Vagina (tissue), 2 donors: ENCODE measurements at regions not wholly inside any gene's neighbourhood (a gene's known extent, or its start where the extent isn't known, plus 50 kb on each side); places are given as distances from the start of the nearest gene placed in this dataset.
"Not testable (repeated sequence)": the region's sequence is repeated elsewhere in the genome, so short reads cannot be mapped to it uniquely, and the experiment has no call there.

Experiments used
- DNase-seq, 2 donors: peaks; one replicate each; pipeline ENCODE4 v3.0.0-alpha.2; 2017; ENCODE audit errors: extremely low spot score in 2 of 2
- H3K27ac ChIP-seq: fragments of 200-600 bp; sonication (generic); one replicate; pipeline ENCODE4 v1.5.1; 2019
- H3K27me3 ChIP-seq: fragments of 200-600 bp; sonication (generic); one replicate; pipeline ENCODE4 v1.5.1; 2019
- H3K36me3 ChIP-seq, 2 donors: fragments of 200-600 bp; sonication (generic); one replicate each; pipeline ENCODE4 v1.5.1; 2017 to 2019
- H3K4me1 ChIP-seq: fragments of 200-600 bp; sonication (generic); one replicate; pipeline ENCODE4 v1.5.1; 2019
- H3K4me3 ChIP-seq, 2 donors: fragments of 200-600 bp; sonication (generic); 1 replicate in 1 of 2; 2 replicates in 1 of 2; pipeline ENCODE4 v1.5.1; 2016 to 2019
- H3K9me3 ChIP-seq: fragments of 200-600 bp; sonication (generic); one replicate; pipeline ENCODE4 v1.5.1; 2019
- POLR2A ChIP-seq, 2 donors: fragments of 450-650 bp; IDR thresholded peaks; one replicate each; pipeline ENCODE4 v1.6.1; 2017; ENCODE audit warnings: antibody characterized with exemption in 2 of 2, mild to moderate bottlenecking in 2 of 2, moderate library complexity in 2 of 2
- POLR2AphosphoS5 ChIP-seq, 2 donors: sonication (generic); formaldehyde crosslinking; IDR thresholded peaks; one replicate each; pipeline ENCODE4 v1.9.0; 2017; ENCODE audit warnings: antibody characterized with exemption in 2 of 2, mild to moderate bottlenecking in 2 of 2, low read depth in 1 of 2; ENCODE audit not compliant: insufficient read depth in 1 of 2
- intact Hi-C: fragments of 100-400 bp; cut with DNase I; formaldehyde crosslinking; loops from one replicate; pipeline ENCODE4 v1.15.1; 2023
- TF ChIP-seq, protein P1 (sequence below), 3 experiments: fragments of 450-650 bp in 2 of 3; fragments of 200-600 bp in 1 of 3; sonication (generic) in 1 of 3; IDR thresholded peaks; one replicate each; pipeline ENCODE4 v1.5.1; 2017 to 2019; ENCODE audit warnings: antibody characterized with exemption in 3 of 3, mild to moderate bottlenecking in 2 of 3, moderate library complexity in 2 of 3

DNA sequence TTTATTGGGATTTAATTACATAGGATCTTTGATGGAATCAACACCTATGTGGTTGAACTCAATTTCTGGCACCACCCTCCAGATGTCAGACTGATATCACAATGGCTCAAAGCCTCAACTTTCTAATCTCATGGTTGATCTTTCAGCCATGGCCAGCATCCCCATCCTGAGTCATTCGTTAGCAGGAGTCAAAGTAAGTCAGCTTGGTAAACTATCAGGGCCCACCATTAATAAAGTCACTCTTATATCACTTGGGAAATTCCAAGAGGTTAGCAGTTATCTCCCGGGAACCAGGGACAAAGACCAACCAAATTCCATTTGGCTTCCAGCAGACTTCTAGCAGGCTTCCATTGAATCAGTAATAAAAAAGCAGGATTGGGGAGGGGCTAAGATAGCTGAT lies 50.7 kb upstream of the TNFSF4 start:
- H3K9me3 ChIP-seq = no peaks in the 10 kb centered on the region
- intact Hi-C loops = no loop called here
- DNase-seq = no peak
- H3K36me3 ChIP-seq = no peaks in the 10 kb centered on the region
- no peak overlapping the region for H3K4me3 ChIP-seq
- no peak overlapping the region for H3K27ac ChIP-seq
- no peaks in the 10 kb centered on the region for H3K4me1 ChIP-seq
- no peaks in the 10 kb centered on the region for H3K27me3 ChIP-seq
- TF ChIP-seq POLR2AphosphoS5 (IDR thresholded peaks at IDR 0.05; ENCODE audit: insufficient read depth in 1 of 2, low read depth in 1 of 2) (no peak), POLR2A (IDR thresholded peaks at IDR 0.05) (no peak)
- TF ChIP-seq, protein P1, sequence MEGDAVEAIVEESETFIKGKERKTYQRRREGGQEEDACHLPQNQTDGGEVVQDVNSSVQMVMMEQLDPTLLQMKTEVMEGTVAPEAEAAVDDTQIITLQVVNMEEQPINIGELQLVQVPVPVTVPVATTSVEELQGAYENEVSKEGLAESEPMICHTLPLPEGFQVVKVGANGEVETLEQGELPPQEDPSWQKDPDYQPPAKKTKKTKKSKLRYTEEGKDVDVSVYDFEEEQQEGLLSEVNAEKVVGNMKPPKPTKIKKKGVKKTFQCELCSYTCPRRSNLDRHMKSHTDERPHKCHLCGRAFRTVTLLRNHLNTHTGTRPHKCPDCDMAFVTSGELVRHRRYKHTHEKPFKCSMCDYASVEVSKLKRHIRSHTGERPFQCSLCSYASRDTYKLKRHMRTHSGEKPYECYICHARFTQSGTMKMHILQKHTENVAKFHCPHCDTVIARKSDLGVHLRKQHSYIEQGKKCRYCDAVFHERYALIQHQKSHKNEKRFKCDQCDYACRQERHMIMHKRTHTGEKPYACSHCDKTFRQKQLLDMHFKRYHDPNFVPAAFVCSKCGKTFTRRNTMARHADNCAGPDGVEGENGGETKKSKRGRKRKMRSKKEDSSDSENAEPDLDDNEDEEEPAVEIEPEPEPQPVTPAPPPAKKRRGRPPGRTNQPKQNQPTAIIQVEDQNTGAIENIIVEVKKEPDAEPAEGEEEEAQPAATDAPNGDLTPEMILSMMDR (IDR thresholded peaks at IDR 0.05) = no peak

DNA sequence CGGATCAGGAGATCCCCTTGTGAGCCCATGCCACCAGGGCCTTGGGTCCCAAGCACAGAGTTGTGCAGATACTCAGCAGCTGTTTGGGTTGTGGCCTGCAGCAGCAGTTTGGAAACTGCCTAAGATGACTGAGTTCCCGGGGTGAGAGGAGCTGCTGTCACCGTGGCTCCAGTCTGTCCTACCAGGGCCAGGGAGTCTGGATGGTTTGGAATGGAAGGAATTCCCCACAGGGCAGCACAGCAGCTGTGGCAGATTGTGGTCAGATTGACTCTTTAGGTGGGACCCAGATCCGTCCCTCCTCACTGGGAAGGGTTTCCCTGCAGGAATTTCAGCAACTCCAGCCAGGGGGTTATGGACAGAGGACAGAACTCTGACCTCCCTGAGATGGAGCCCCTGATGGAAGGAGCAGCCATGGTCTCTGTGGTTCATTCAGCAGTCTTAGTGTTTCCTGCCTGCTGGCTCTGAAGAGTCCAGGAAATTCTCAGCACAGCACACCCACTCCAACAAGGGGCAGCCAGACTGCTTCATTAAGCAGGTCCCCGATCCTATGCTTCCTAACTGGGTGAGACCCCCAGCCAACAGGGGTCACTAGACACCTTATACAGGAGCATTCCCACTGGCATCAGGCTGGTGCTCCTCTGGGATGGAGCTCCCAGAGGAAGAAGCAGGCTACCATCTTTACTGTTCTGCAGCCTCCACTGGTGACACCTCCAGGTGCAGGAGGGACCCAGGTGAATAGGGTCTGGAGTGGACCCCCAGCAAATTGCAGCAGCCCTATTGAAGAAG lies 51.5 kb upstream of the TNFSF4 start:
- intact Hi-C loops = no loop called here

DNA sequence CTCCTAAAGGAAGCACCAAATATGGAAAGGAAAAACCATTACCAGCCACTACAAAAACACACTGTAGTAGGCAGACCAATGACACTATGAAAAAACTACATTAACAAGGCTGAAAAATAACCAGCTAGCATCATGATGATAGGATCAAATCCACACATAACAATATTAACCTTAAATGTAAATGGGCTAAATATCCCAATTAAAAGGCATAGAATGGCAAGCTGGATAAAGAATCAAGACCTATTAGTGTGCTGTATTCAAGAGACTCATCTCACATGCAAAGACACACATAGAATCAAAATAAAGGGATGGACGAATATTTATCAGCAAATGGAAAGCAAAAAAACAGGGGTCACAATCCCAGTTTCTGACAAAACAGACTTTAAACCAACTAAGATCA lies 53.2 kb upstream of the TNFSF4 start:
- DNase-seq, H3K4me1 ChIP-seq, H3K36me3 ChIP-seq, H3K4me3 ChIP-seq, H3K9me3 ChIP-seq, H3K27ac ChIP-seq, intact Hi-C loops, H3K27me3 ChIP-seq: not testable (repeated sequence)

More for the DNA sequence above, 51.5 kb upstream of the TNFSF4 start:
- H3K4me1 ChIP-seq = no peaks in the 10 kb centered on the region
- H3K9me3 ChIP-seq = no peaks in the 10 kb centered on the region
- no peaks in the 10 kb centered on the region for H3K36me3 ChIP-seq
- no peaks in the 10 kb centered on the region for H3K27me3 ChIP-seq
- no peak overlapping the region for H3K4me3 ChIP-seq
- no peak overlapping the region for H3K27ac ChIP-seq
- no peak for DNase-seq
- TF ChIP-seq POLR2AphosphoS5 (IDR thresholded peaks at IDR 0.05; ENCODE audit: insufficient read depth in 1 of 2, low read depth in 1 of 2) = no peak
- TF ChIP-seq, protein P1 (IDR thresholded peaks at IDR 0.05) = no peak
- no peak for TF ChIP-seq POLR2A (IDR thresholded peaks at IDR 0.05)

DNA sequence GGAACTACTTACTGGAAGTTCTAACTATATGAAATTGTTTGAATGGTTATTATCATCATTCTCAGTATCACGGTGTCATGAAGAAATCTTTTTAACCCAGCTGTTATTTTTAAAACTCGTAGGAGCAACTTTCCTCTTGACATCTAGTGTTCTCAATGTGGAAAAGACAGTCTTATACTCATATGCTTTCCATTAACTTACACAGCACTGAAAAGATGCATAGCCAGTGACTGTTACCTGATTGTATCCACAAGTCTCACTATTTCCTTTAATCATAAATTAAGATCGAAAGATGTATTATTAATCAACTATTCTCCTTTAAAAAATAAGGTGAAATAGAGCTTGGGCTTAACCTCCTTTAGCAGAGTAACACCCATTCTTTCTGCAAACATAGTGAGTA lies 59.7 kb upstream of the TNFSF4 start:
- Histone ChIP-seq H3K36me3 (no peaks in the 10 kb centered on the region), H3K27me3 (no peaks in the 10 kb centered on the region), H3K27ac (no peak overlapping the region), H3K4me1 (no peaks in the 10 kb centered on the region), H3K4me3 (no peak overlapping the region), H3K9me3 (no peaks in the 10 kb centered on the region)
- intact Hi-C loops = no loop called here
- no peak for DNase-seq
- TF ChIP-seq POLR2A (IDR thresholded peaks at IDR 0.05) (no peak), POLR2AphosphoS5 (IDR thresholded peaks at IDR 0.05; ENCODE audit: insufficient read depth in 1 of 2, low read depth in 1 of 2) (no peak)
- TF ChIP-seq, protein P1 (IDR thresholded peaks at IDR 0.05) = no peak

GRCh38 chr1:173267453-173267945 lies 60.4 kb upstream of the TNFSF4 start:
- no peak for DNase-seq
- intact Hi-C loops = no loop called here
- TF ChIP-seq POLR2AphosphoS5 (IDR thresholded peaks at IDR 0.05; ENCODE audit: insufficient read depth in 1 of 2, low read depth in 1 of 2) (no peak), POLR2A (IDR thresholded peaks at IDR 0.05) (no peak)
- TF ChIP-seq, protein P1 (IDR thresholded peaks at IDR 0.05) = no peak

More at GRCh38 chr1:173267453-173267945, 60.4 kb upstream of the TNFSF4 start:
- no peaks in the 10 kb centered on the region for H3K36me3 ChIP-seq
- H3K27me3 ChIP-seq = no peaks in the 10 kb centered on the region
- no peaks in the 10 kb centered on the region for H3K9me3 ChIP-seq
- H3K27ac ChIP-seq = no peak overlapping the region
- no peaks in the 10 kb centered on the region for H3K4me1 ChIP-seq
- no peak overlapping the region for H3K4me3 ChIP-seq
